Cardiac muscle cell (in vitro differentiated cells and primary cell): ENCODE measurements at regions not wholly inside any gene's neighbourhood (a gene's known extent, or its start where the extent isn't known, plus 50 kb on each side); places are given as distances from the start of the nearest gene placed in this dataset.

ENCODE experiments used
- DNase-seq, 2 donors: peaks; one replicate each; pipeline versions ENCODE4 v3.0.0 to v3.0.0-alpha.2; 2010 to 2017; ENCODE audit warnings: low read depth in 1 of 2, low spot score in 1 of 2
- H3K27ac ChIP-seq: fragments of 200-600 bp; sonication (generic); 2 replicates; pipeline ENCODE4 v1.5.1; 2016
- H3K27me3 ChIP-seq: fragments of 200-600 bp; sonication (generic); 2 replicates; pipeline ENCODE4 v1.6.0; 2016; ENCODE audit warnings: control low read depth
- H3K36me3 ChIP-seq: fragments of 200-600 bp; sonication (generic); 2 replicates; pipeline ENCODE4 v1.5.1; 2016; ENCODE audit warnings: control low read depth
- H3K4me1 ChIP-seq: fragments of 200-600 bp; sonication (generic); 2 replicates; pipeline ENCODE4 v1.8.1; 2017; ENCODE audit warnings: low read depth, mild to moderate bottlenecking, mixed run types
- H3K4me3 ChIP-seq: fragments of 200-600 bp; sonication (generic); 2 replicates; pipeline ENCODE4 v1.5.1; 2016; ENCODE audit warnings: mild to moderate bottlenecking
- H3K9me3 ChIP-seq: fragments of 200-600 bp; sonication (generic); 2 replicates; pipeline ENCODE4 v1.5.1; 2017; ENCODE audit warnings: low read depth, mild to moderate bottlenecking, control low read depth
- TF ChIP-seq, protein P1 (sequence below): IDR thresholded peaks from 2 replicates; pipeline ENCODE4 v1.5.1; 2012; ENCODE audit warnings: low read depth, mild to moderate bottlenecking, low read length

DNA sequence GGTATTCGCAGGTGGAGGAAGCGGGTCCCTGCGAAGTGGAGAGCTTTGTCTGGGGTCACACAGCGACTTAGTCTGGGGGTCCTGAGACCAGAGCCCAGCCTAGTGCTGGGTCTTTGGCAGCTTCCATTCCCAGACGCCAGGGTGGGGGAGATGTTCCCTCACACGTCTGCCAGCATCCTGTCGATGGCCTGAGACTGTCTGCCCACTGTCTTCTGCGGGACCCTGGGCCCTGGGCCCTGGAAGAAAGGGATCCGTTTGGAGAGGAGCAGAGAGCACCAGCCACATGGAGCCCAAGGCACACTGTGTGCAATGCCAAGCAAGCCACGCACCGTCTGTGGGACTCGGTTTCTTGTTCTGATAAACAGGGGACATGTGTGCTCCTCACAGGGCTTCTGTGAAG is 197.2 kb downstream of the KIF26A start:
- no peak for DNase-seq
- Histone ChIP-seq H3K4me1 (no peaks in the 10 kb centered on the region), H3K4me3 (no peak overlapping the region), H3K27me3 (no peaks in the 10 kb centered on the region), H3K36me3 (no peaks in the 10 kb centered on the region), H3K27ac (no peak overlapping the region), H3K9me3 (no peaks in the 10 kb centered on the region)
- TF ChIP-seq, protein P1, sequence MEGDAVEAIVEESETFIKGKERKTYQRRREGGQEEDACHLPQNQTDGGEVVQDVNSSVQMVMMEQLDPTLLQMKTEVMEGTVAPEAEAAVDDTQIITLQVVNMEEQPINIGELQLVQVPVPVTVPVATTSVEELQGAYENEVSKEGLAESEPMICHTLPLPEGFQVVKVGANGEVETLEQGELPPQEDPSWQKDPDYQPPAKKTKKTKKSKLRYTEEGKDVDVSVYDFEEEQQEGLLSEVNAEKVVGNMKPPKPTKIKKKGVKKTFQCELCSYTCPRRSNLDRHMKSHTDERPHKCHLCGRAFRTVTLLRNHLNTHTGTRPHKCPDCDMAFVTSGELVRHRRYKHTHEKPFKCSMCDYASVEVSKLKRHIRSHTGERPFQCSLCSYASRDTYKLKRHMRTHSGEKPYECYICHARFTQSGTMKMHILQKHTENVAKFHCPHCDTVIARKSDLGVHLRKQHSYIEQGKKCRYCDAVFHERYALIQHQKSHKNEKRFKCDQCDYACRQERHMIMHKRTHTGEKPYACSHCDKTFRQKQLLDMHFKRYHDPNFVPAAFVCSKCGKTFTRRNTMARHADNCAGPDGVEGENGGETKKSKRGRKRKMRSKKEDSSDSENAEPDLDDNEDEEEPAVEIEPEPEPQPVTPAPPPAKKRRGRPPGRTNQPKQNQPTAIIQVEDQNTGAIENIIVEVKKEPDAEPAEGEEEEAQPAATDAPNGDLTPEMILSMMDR: no peak

DNA sequence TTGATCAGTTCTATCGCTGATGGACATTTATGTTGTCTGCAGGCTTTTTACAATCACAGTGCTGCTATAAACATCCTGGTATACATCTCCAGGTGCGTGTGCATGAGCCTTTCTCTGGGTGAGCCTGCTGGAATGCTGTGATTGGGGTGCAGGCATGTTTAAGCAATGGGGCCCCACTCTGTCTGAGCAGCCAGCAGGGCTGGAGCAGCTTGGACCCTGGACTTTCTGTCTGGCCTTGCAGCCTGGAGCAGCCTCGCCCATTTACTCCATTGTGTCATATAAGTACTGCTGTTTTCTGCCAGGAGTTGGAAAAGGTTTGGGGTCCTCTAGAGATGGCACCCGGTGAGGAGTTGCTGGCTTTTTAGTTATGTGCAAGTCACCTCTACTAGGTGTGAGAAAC is 199.0 kb downstream of the KIF26A start:
- Histone ChIP-seq H3K27me3 (no peaks in the 10 kb centered on the region), H3K4me1 (no peaks in the 10 kb centered on the region), H3K9me3 (no peaks in the 10 kb centered on the region), H3K4me3 (no peak overlapping the region), H3K36me3 (no peaks in the 10 kb centered on the region), H3K27ac (no peak overlapping the region)
- no peak for DNase-seq
- TF ChIP-seq, protein P1: no peak

GRCh38 chr14:104339361-104339760 is 201.0 kb downstream of the KIF26A start:
- TF ChIP-seq, protein P1: no peak
- Histone ChIP-seq H3K36me3 (no peaks in the 10 kb centered on the region), H3K27ac (no peak overlapping the region), H3K4me3 (no peak overlapping the region), H3K4me1 (no peaks in the 10 kb centered on the region), H3K27me3 (no peaks in the 10 kb centered on the region), H3K9me3 (no peaks in the 10 kb centered on the region)
- no peak for DNase-seq

- TF ChIP-seq, protein P1: no peak
- no peaks in the 10 kb centered on the region for H3K4me1 ChIP-seq
- no peak for DNase-seq
These were observed 201.4 kb downstream of the KIF26A start for GRCh38 chr14:104339829-104340228.

DNA sequence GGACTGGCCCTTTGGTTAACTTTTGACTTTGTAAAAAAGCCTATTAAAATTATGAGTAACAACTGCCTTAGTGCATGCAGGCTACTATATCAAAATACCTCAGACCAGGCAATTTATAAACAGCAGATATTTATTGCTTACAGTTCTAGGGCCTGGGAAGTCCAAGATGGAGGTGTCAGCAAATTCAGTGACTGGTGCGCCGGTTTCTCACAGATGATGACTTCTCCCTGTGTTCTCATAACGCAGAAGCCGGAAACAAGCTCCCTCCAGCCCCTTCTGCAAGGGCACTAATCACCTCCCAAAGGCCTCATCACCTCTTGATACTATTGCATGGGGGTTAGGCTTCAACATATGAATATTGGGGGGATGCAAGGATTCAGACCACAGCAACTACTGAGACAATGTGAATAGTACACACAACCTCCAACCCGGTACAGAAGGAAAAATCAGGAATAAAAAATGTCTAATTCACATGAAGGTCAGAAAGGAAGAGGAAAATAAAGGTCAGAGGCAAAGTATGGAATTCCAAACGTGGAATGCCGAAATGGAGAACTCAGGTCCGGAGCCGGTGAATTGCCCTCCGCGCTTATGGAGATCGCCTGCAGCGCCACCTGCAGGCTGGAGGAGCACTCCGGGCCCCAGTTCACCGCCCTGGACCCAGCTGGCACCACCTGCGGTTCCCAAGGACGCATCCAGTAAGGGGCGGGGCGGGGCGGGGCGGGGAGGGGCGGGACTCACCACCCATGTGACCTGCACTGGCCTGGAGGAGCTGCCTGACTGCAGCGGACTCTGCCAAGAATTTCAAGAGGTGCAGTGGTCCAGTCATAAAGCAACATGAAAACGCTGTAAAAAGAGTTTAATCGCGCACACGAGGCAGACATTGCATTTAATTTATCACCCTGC is 203.4 kb downstream of the KIF26A start:
- no peaks in the 10 kb centered on the region for H3K27me3 ChIP-seq
- no peak overlapping the region for H3K27ac ChIP-seq
- no peaks in the 10 kb centered on the region for H3K4me1 ChIP-seq
- no peak overlapping the region for H3K4me3 ChIP-seq
- H3K36me3 ChIP-seq: no peaks in the 10 kb centered on the region
- H3K9me3 ChIP-seq: no peaks in the 10 kb centered on the region
- TF ChIP-seq, protein P1: peak; percentile 13
- DNase-seq: peak; percentile 33 to 74

More at GRCh38 chr14:104339829-104340228, 201.4 kb downstream of the KIF26A start:
- H3K9me3 ChIP-seq: no peaks in the 10 kb centered on the region
- H3K4me3 ChIP-seq: no peak overlapping the region
- H3K36me3 ChIP-seq: no peaks in the 10 kb centered on the region
- no peak overlapping the region for H3K27ac ChIP-seq
- H3K27me3 ChIP-seq: no peaks in the 10 kb centered on the region
